Left ventricle myocardium inferior (tissue), 1 donor: ENCODE measurements at regions not wholly inside any gene's neighbourhood (a gene's known extent, or its start where the extent isn't known, plus 50 kb on each side); places are given as distances from the start of the nearest gene placed in this dataset.

Experiments used
- DNase-seq: peaks from one replicate; pipeline ENCODE4 v3.0.0-alpha.2; 2020
- H3K27ac ChIP-seq: fragments of 200-600 bp; replicated peaks from 2 replicates; pipeline ENCODE4 v1.8.0; 2021
- H3K27me3 ChIP-seq: fragments of 200-600 bp; 2 replicates; pipeline ENCODE4 v1.8.0; 2021; ENCODE audit warnings: low read depth
- H3K36me3 ChIP-seq: fragments of 200-600 bp; 2 replicates; pipeline ENCODE4 v1.8.0; 2021
- H3K4me1 ChIP-seq: fragments of 200-600 bp; 2 replicates; pipeline ENCODE4 v1.8.0; 2021
- H3K4me3 ChIP-seq: fragments of 200-600 bp; 2 replicates; pipeline ENCODE4 v1.8.0; 2021; ENCODE audit warnings: mild to moderate bottlenecking, moderate library complexity
- H3K9me3 ChIP-seq: fragments of 200-600 bp; replicated peaks from 2 replicates; pipeline ENCODE4 v1.8.0; 2021
- intact Hi-C: fragments of 100-400 bp; cut with micrococcal nuclease; formaldehyde crosslinking; loops from one replicate; pipeline ENCODE4 v1.11.0; 2022
- TF ChIP-seq, protein P1 (sequence below): fragments of 200-600 bp; IDR thresholded peaks from 2 replicates; pipeline ENCODE4 v1.8.0; 2021; ENCODE audit warnings: antibody characterized with exemption, mild to moderate bottlenecking, borderline replicate concordance
- donor health status: DM: no; HTN: yes; CAD: no; lungs with severe emphysema.

DNA sequence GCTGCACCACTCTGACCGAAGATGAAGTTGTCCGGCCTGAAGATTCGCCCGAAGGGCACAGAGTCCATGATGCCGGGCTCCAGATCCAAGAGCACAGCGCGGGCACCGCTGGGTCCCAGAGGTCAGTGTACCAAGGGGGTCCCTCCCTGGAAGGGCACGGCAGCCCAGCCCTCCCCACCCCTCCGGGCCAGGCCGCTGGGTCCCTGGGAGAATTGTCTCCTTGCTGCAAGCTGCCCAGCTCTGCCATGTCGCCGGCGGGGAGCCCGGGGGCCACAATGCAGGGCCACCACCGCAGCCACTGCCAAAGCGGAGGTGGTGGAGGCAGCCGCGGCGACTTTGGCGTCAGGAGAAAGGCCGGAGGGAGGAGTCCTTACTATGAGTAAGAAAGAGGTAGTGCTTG is 189.5 kb upstream of the CYRIA start:
- H3K27ac ChIP-seq: no peak overlapping the region
- no peak overlapping the region for H3K4me3 ChIP-seq
- intact Hi-C loops: no loop called here
- TF ChIP-seq, protein P1, sequence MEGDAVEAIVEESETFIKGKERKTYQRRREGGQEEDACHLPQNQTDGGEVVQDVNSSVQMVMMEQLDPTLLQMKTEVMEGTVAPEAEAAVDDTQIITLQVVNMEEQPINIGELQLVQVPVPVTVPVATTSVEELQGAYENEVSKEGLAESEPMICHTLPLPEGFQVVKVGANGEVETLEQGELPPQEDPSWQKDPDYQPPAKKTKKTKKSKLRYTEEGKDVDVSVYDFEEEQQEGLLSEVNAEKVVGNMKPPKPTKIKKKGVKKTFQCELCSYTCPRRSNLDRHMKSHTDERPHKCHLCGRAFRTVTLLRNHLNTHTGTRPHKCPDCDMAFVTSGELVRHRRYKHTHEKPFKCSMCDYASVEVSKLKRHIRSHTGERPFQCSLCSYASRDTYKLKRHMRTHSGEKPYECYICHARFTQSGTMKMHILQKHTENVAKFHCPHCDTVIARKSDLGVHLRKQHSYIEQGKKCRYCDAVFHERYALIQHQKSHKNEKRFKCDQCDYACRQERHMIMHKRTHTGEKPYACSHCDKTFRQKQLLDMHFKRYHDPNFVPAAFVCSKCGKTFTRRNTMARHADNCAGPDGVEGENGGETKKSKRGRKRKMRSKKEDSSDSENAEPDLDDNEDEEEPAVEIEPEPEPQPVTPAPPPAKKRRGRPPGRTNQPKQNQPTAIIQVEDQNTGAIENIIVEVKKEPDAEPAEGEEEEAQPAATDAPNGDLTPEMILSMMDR: no peak
- H3K4me1 ChIP-seq: no peaks in the 10 kb centered on the region
- no peaks in the 10 kb centered on the region for H3K27me3 ChIP-seq
- no peaks in the 10 kb centered on the region for H3K9me3 ChIP-seq
- no peak for DNase-seq
- no peaks in the 10 kb centered on the region for H3K36me3 ChIP-seq

DNA sequence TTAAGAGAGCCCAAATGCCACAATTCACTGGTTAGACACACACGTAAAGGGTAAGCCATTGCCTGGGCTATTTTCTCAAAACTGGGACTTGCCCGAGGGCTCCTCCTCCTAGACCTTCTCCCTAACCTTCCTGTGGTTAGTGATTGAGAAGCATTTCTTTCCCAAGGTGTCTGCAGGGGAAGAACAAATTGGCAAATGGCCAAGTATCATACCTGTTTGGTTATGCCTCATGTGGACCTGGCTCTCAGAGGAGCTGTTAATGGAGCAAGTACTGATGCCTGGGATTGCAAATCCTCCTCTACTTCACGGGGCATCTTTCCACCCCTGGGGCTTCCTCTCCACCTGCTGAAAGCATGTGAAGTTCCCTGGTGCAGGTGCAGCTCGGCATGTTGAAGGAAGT is 187.5 kb upstream of the CYRIA start:
- Histone ChIP-seq H3K4me1 (no peaks in the 10 kb centered on the region), H3K36me3 (no peaks in the 10 kb centered on the region), H3K27ac (no peak overlapping the region), H3K27me3 (no peaks in the 10 kb centered on the region), H3K9me3 (no peaks in the 10 kb centered on the region), H3K4me3 (no peak overlapping the region)
- TF ChIP-seq, protein P1: no peak
- DNase-seq: no peak
- intact Hi-C loops: no loop called here

DNA sequence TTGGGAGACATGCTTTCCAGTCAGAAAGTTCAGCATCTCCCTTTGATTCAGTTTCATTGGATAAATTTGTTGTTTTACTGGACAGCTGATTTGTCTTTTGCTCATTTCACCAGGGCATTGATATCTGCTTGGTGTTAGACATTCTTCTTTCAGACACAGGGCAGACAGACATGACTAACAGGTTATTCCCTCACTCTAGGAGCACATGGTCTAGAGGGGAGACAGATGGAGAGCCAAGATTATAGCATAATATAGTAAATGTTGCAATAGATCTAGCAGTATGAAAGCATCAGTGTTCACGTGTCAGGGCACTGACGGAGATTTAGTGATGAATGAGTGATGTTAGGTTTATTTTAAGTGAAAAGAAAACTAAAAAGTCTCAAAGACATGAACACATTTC is 187.0 kb upstream of the CYRIA start:
- Histone ChIP-seq H3K4me3 (no peak overlapping the region), H3K4me1 (no peaks in the 10 kb centered on the region), H3K27ac (no peak overlapping the region), H3K36me3 (no peaks in the 10 kb centered on the region), H3K9me3 (no peaks in the 10 kb centered on the region), H3K27me3 (peaks cover 3% of the 10 kb centered on the region)
- intact Hi-C loops: no loop called here
- DNase-seq: no peak
- TF ChIP-seq, protein P1: no peak

DNA sequence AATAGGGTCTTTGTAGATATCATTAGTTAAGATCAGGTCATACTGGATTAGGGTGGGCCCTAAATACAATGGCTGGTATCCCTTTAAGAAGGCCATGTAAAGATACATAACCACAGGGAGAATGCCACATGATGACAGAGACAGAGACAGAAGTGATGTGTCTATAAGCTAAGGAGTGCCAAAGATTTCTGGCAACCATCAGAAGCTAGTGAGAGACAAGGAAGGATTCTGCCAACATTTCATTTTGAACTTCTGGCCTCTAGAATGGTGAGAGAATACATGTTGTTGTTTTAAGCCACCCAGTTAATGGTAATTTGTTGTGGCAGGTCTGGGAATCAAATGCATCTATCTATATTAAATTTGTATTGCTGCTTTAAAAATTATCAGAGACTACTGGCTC is 185.5 kb upstream of the CYRIA start:
- Histone ChIP-seq H3K4me3 (no peak overlapping the region), H3K27ac (no peak overlapping the region), H3K27me3 (peaks cover 12% of the 10 kb centered on the region), H3K9me3 (no peaks in the 10 kb centered on the region), H3K36me3 (no peaks in the 10 kb centered on the region), H3K4me1 (no peaks in the 10 kb centered on the region)
- DNase-seq: no peak
- TF ChIP-seq, protein P1: no peak
- intact Hi-C loops: no loop called here

DNA sequence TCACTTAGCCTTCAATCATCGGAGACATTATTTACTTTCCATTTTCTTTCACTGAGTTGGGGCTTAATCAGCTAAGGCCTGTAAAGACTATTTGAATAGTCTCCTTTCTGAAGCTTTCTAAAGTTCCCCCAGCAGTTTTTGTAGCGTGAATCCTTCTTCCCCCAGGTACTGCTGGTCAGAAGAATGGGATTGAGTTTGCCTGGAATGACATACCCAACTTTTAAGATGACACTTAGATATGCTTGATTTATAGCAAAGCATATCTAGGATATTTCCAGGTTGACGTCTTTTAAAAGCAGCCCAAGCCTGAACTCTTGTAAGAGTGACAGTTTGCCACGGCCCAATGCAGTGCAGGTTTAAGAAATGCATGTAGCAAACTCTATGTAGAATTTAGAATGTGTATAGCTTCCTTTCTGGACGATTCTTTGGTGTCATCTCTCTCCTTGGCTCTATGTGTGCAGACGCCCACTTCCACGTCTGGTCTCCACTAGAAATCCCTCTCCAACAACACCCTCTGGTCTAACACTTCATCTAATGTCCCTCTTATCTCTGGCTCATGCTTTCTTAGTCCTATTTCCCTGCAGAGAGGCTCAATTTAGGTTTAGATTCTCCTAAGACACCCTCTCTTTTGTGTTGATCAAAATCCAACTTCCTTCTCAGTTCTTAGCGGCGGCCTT is 175.0 kb upstream of the CYRIA start:
- H3K27me3 ChIP-seq: peaks cover 21% of the 10 kb centered on the region
- H3K4me1 ChIP-seq: no peaks in the 10 kb centered on the region
- no peaks in the 10 kb centered on the region for H3K9me3 ChIP-seq
- no peak overlapping the region for H3K4me3 ChIP-seq
- intact Hi-C loops: no loop called here
- TF ChIP-seq, protein P1: no peak
- H3K36me3 ChIP-seq: no peaks in the 10 kb centered on the region
- H3K27ac ChIP-seq: no peak overlapping the region
- no peak for DNase-seq
